Stimulated activated CD8-positive, alpha-beta memory T cell treated with anti-CD3 and anti-CD28 coated beads, Interleukin-4, amount 100 ng/mL, for 24 hours (primary cell): ENCODE measurements at regions not wholly inside any gene's neighbourhood (a gene's known extent, or its start where the extent isn't known, plus 50 kb on each side); places are given as distances from the start of the nearest gene placed in this dataset.

Experiments
- DNase-seq: peaks from one replicate; pipeline ENCODE4 v3.0.0-alpha.2; 2020; ENCODE audit warnings: low read depth

- no peak for DNase-seq
Observed at GRCh38 chr5:87872986-87873385, 395.7 kb downstream of the TMEM161B start.

GRCh38 chr5:87868792-87869191 is 399.9 kb downstream of the TMEM161B start:
- no peak for DNase-seq

DNA sequence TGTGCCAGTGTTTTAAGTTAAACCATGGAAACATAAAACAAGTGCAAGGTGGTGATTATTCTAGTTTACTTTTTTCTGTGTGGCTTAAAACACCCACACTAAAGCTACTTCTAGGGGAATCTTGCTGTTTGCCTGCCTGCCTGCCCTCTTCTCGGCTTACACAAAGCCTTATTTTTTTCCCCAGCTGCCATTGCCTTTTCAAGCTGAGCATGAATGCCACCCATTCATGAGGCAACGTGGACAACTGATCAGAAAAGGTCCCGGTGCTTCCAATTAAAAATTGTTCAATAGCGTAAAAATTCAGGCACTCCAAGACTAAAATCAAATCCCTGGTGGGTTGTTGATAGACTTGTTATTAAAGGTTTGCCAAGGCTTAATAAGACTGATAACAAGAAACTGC is 401.4 kb downstream of the TMEM161B start:
- no peak for DNase-seq

- no peak for DNase-seq
Observed at GRCh38 chr5:87853541-87853940, 415.1 kb downstream of the TMEM161B start.

GRCh38 chr5:87851603-87852002 is 417.0 kb downstream of the TMEM161B start:
- DNase-seq, result no peak

GRCh38 chr5:87850843-87851242 is 417.8 kb downstream of the TMEM161B start:
- DNase-seq, result no peak

DNA sequence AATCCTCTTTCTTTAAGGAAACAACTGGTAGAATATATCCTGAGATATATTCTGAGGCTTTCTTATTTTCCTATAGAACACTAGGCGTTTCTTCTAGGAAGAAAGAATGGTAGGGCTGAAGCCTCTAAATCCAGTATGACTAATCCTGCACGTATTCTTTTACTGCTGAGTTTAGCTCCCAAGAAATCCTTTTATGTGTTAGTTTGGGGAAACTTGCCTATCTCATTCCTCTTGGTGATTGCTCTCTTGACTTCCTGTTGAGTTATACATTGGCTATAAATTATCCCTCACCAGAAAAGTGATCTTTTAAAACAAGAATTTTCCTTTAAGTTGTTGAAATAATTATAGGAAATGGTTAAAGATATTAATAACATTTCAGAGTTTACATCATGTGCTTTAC is 422.9 kb downstream of the TMEM161B start:
- no peak for DNase-seq

GRCh38 chr5:87844866-87845265 is 423.8 kb downstream of the TMEM161B start:
- no peak for DNase-seq

DNA sequence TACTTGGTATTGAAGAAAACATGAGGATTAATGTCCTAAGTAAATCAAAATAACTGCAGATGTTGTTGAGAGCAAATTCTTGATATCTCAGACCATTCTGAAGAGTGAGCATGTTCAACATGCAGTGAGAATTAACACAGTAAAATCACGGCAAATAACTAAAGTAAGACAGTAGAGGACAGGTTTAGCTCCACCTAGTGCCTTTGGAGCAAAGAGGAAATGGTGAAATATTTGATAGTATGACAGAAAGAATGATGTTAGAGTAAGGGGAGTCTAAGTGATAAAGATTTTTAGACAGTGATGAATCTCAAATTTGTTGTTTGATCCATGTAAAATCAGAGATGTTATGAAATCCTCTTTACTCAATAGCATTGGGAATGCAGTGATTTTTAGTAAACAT is 424.2 kb downstream of the TMEM161B start:
- DNase-seq, result no peak

GRCh38 chr5:87836696-87837095 is 424.0 kb upstream of the CCNH start:
- no peak for DNase-seq

GRCh38 chr5:87831499-87831898 is 418.8 kb upstream of the CCNH start:
- DNase-seq, result no peak

GRCh38 chr5:87829217-87829551 is 416.5 kb upstream of the CCNH start:
- no peak for DNase-seq

DNA sequence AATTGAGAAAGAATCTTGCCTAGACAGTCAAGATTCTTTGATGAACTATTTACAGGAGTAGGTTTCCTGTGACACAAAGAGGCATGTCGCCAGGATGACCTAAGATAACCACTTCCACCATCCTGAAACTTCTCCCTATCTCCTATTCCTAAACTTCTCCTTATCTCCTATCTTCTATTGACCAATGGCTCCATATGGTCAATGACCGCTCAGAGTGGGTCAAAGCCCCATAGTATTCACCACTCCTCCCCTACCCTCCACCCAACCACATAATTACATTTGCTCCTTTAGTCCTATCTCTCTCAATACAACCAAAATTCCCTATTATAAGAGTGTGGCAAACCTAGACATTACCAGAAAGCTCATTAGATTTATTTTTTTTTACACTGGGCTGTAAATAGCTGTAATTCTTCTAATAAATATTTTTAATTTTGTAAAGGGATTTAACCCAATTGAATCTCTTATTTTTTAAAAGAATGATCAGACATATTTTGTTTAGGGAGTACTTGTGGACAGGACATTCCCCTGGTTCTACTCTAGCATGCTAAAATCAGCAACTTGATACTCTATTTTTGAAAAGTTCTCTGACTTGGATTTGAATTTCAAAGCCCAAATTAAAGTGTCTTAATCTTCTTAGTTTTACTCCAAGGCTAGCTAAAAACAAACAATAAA is 416.0 kb upstream of the CCNH start:
- no peak for DNase-seq

DNA sequence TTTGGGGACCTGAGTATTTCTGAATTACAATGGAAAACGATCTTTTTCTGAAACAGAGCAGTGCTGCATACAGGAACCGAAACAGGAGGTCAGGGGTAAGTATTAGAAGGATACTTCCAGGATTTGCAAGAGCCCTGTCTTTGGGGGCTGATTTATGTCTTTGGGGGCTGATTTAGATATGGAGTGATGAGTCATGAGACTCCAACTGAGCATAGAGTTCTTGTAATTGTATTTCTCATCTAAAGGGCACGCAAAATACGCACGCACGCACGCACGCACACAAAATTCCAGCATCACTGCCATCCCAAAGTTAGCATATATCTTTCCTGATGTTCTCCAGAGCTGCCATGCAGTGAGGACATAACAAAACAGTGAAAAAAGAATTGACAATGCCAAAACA is 414.8 kb upstream of the CCNH start:
- no peak for DNase-seq

GRCh38 chr5:87826507-87826906 is 413.8 kb upstream of the CCNH start:
- DNase-seq, result no peak

DNA sequence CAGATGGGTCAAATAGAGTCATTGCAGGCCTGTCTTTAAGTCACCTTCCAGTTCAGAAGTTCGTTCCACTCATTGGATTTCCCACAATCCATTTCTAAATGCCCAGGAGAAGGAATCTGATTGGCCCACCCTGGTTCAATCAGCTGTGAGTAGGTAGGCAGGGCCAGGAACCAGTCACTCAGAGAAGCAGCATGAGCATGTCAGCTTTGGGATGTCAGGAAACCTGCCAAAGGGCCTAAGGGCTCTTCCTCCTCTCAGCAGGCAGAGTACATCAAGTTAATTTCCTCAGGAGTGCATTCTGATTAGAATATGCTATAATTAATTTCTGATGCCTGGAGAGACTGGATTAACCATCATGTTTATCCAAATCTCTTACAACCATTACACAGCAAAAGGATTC is 412.9 kb upstream of the CCNH start:
- no peak for DNase-seq

GRCh38 chr5:87807783-87808182 is 395.1 kb upstream of the CCNH start:
- DNase-seq, result no peak

- DNase-seq, result no peak
Observed at GRCh38 chr5:87803352-87803751, 390.6 kb upstream of the CCNH start.

DNA sequence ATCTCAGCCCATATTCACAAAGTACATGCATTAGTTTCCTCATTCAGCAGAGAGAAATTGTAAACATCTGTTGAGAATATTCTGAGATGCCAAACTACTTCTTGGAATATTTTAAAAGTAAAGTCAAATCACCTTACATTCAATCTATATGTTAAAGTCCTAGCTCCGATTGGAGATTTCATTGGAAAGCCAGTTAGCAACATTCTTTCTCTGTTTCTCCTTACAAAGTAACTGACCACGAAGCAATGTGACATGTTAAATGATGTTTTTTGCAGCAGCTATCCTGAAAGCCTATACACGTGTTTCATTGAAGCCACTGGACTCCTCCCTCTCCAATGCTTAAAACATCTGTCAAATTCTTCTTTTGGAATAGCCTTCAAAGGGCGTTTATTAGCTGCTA is 379.1 kb upstream of the CCNH start:
- DNase-seq, result no peak

GRCh38 chr5:87788416-87788815 is 375.7 kb upstream of the CCNH start:
- no peak for DNase-seq

GRCh38 chr5:87787625-87788256 is 375.0 kb upstream of the CCNH start:
- DNase-seq, result no peak

GRCh38 chr5:87787086-87787485 is 374.4 kb upstream of the CCNH start:
- DNase-seq, result no peak

GRCh38 chr5:87786471-87786870 is 373.7 kb upstream of the CCNH start:
- DNase-seq, result no peak
